Urothelium cell line (cell line): ENCODE measurements at regions not wholly inside any gene's neighbourhood (a gene's known extent, or its start where the extent isn't known, plus 50 kb on each side); places are given as distances from the start of the nearest gene placed in this dataset.

Source experiments
- DNase-seq: peaks from one replicate; pipeline ENCODE4 v3.0.0; 2011; ENCODE audit warnings: low spot score, mixed read lengths
- FAIRE-seq: peaks from 2 replicates; lab custom pipeline; 2011; peaks lifted over from hg19 to GRCh38; lab: Jason Lieb, UNC

DNA sequence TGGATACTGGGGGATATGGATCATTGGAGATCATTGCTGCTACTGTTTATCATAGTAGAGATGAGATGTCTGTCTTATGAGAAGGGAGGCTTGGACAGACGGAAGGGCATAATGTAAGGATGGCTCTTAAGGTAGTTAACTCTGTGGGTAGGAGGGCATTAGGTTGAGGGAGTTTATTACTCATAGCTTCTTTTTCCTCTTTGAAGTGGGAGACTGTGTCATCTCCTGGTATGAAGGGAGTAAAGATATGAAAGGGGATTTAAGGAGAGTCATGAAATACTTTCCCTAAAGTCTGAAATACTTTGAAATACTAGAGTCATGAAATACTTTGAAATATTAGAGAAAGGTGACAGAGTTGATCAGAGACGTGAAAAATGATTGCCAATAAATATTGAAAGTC, 255.5 kb upstream of the PITX2 start:
- DNase-seq (peak; percentile 48), FAIRE-seq (no peak)

DNA sequence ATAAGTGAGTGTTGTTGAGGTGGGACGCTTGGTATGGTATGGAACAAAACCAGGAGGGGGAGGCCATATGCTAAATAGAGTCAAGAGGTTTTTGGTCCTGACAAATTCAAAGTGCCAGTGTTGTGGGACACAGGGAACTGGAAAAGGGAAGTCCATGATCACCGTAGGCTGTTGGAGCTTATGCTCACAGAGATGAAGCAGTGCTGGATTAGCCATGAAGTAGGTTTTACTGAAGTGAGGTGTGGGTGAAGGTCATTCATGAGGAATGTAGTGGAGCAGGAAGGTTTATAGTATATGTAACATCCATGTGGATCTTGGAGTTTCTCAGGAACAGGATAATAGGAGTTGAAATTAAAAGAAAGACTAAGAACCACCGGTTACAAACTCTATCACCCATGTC, 256.1 kb upstream of the PITX2 start:
- no peak for FAIRE-seq

DNA sequence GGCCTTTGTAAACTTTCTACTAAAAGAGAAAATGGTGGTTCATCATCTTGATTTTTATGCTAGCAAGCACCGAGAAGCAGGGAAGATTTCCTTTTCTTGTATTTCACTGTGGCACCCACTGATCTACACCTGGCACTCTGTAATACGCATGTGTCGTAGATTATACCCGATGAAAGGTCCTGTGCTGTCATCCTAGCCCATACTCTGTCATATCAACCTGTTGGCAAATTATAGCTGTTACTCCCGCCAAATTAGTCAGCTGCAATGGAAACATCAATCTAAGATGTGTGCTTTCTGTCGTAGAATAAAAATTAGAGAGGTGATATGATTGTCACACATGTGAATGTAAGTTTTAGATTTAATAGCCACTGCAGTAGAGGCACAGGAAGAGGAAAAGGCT, 263.4 kb upstream of the PITX2 start:
- DNase-seq (no peak), FAIRE-seq (no peak)

More for the DNA sequence above, 256.1 kb upstream of the PITX2 start:
- no peak for DNase-seq

DNA sequence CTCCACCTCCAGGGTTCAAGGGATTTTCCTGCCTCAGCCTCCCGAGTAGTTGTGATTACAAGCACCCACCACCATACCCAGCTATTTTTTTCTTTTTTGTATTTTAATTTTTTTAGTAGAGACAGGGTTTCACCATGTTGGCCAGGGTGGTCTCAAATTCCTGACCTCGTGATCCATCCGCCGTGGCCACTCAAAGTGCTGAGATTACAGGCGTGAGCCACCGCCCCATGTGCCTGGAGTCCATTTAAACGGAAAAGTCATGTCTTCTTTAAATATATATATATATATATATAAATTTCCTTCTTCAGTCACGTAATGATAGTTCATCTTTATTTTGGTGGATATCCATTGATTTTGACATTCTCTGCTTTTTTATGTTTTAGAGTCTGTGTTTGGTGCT, 264.0 kb upstream of the PITX2 start:
- DNase-seq, result no peak
- no peak for FAIRE-seq

DNA sequence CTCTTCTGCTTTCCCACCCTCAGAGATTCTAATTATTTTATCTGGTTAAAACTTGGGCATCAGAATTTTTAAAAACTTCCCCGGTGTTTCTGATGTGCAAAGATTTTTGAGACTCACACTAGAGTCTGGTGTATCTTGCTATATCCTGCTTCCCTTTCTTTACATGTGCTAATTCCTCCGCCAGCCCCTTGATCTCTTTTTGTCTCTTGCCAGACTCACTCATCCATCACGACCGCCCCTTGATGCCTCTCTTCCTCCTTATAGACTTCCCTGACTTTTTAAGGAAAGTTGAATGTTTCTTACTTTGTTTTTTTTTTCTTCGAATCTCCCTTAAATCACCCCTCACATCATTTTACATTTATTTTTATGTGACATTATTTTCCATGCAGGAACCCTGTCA, 274.9 kb upstream of the PITX2 start:
- DNase-seq (no peak), FAIRE-seq (no peak)

DNA sequence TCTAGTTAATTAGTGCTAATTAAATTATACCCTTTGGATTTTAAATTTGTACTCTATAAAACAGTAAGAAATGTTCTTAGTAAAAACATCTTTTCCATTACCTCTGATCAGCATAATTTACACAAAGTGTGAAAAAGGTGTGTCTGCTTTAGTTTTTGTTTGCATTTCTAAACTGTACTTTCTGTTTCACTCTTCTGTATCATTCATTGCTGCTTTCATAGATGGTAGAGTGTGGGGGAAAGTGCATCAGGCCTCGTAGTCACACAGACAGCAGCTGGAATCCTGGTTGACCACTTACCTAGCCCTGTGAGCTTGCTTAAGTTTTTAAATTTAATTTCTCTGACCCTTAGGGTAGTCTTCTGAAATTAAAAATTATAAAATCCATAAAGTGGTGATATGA, 275.4 kb upstream of the PITX2 start:
- FAIRE-seq, result no peak

DNA sequence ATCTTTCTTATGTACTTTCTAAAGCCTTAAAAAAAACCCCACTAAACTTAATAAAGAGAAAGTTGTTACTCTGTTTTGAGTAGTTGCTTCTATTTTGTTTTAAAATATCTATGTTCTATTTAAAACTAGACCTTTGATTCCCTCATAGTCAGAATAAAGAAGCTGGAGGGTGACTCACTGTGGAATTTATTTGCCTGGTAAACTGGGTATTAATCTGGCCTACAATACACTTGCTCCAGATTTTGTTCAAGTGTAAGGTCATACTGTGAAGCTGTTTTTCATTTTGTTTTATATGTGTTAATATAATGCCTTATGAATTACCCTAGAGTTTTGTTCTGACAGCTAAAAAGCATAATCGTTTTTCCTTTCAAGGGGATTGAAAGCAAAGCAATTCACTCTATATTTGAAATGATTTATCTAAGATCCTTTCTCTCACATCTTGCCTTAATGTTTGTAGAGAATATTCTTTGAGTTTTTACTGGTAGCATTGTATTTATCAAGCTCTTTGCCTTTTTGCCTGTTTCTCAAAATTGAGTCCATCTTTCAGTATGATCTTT, 277.4 kb upstream of the PITX2 start:
- FAIRE-seq, result no peak
- DNase-seq, result peak; percentile 11

More for the DNA sequence above, 275.4 kb upstream of the PITX2 start:
- DNase-seq, result no peak

DNA sequence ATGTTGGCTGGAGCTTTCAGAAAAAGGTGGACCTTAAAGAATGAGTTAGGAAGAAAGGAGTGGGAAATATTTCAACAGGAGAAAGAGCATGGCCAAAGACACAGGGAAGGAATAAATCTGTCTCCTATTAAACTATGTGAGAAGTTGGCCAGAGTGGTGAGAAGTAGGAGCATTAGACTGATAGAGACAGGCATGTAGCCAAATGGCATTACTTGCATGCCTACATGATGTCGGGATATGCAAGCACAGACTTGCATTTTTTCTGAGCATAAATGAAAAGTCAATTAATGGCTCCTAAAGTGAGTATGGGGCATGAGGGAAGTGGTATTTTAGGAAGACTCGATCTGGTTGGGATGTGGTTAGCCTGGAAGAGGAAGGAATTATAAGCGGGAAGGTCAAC, 279.6 kb upstream of the PITX2 start:
- peak; percentile 12 for DNase-seq
- FAIRE-seq, result no peak

DNA sequence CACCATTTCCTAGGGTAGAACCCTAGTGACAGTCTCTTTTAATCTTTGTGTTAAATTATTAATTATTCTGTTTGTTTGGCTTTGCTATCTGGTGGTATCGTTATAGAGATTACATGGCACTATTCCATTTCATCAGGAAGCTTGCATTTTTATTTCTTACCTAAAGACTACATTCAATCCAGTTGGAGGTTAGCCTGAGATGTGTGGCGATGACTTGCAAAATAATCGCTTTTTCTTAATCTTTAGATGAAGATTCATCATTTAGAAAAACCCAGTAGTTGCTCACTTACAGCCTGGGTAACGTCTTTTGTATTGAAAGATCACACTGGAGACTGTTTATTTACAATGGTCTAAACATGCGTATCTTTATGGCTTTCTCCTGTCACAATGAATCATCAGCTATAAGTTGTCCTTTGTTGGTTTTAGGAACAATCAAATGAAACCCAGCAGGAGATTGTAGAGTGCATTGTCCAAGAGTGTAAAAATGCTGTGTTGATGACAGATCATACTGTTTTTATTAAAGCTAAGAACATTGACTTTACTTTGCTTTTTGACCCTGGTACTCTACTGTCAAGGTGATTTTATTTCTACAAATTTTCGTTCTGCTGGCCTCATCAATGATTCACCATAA, 281.7 kb upstream of the PITX2 start:
- FAIRE-seq (no peak), DNase-seq (no peak)

DNA sequence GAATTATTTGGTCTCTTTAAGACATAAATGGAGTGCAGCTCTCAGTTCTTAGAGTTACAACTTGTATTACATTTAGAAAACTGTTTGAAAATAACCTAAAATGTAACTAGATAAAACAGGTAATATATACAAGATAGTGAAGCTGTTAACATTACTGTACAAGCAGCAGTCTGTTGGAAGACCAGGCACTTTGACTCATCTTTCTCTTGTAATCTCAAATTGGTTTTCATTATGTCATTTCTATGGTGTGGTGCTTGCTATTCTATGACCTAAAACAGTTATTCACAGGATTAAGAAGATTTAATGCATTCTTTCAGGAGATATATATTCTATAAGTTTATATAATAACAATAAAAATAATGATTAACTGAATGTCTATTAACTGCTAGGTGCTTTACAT, 282.5 kb upstream of the PITX2 start:
- no peak for DNase-seq
- no peak for FAIRE-seq

DNA sequence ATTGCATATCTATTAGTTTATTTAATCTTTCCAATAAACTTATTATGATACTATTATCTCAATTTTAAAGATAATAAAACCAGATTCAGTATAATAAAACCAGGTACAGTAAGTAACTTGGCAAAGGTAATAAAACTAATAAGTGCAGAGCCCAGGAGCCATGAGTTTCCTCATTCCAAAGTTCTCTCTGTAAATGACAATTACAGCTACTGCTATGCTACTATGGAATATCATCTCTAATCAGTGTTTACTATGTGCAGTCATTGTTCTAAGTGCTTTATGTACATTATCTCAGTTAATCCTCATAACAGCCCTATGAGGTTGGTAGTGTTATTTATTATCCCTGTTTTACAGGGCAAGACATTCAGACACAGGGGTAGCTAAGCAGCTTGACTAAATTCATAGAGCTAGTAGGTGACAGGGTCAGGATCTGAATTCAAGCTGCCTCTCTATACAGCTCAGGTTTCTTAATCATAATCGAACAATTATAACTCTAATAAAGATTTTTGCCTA, 285.0 kb upstream of the PITX2 start:
- no peak for FAIRE-seq

DNA sequence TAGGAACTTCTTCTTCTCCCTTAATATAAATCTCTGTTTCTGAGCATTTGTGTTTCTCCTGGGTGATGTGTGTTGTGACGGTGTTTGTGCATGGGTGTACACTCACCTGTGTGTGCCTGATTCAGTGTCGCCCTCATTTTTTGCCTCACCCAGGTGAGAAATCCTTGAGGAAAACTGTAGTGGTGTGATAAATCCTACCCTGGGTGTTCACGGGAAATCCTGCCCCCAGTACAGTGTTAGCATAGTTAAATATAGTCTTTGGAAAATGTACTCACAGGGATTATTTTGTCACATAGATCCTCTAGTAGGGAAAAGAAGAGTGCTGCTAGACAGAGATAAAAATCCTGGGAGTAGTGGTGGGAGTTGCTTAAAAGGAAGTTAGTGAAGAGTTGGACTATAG, 291.9 kb upstream of the PITX2 start:
- DNase-seq, result no peak
- FAIRE-seq, result no peak

More for the DNA sequence above, 285.0 kb upstream of the PITX2 start:
- DNase-seq, result no peak

DNA sequence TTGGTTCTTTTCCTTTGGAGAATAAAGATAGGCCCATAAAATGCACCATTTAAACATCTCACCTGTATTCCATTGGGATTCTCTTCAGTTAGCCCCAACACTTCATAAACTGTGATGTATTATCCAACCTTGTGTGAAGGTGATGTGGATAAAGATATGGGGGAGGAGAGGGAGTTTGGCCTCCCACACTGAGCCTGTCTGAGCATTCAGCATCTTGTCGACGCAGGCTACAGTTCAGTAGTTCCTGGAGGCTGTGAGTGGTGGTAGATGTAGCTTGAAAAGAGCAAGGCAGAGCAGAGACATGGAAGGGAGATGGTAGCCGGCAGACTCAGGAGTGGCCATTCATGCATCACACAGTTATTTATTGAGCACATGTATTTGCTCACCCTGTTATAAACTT, 292.4 kb upstream of the PITX2 start:
- FAIRE-seq (no peak), DNase-seq (no peak)

DNA sequence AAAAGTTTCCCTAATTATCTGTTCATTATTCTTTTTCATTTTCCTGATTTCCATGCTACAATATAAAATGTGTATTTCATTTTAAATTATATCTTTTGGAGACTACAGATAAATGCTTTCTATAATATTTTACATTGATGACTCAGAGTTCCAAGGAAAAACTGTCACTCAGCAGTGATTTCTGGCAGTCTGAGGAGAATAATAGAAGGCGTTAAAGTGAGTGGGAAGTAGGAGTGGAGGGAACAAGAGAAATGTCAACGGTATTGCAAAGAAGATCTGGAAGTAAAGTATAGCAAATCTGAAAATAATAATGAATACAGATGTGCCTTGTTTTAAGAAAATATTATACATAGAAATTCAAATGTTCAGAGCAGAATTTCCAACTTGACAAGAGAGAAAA, 293.6 kb upstream of the PITX2 start:
- no peak for FAIRE-seq

DNA sequence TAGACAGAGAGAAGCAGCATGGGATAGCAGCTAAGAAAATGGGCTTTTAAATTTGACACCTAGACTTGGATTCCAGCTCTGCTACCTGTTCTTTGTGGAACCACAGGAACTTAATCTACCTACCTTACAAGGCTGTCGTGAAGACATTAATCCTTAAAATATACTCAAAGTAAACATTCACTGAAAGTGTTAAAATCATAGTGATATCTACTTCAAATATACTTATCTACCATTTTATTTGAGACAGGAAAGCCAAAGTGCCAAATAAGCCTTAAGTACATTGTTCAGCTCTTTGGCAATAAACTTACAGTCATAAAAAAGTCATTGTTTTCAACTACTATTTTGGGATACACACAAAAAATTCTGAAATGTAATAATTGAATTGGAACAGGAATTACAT, 295.0 kb upstream of the PITX2 start:
- no peak for DNase-seq
- no peak for FAIRE-seq

More for the DNA sequence above, 293.6 kb upstream of the PITX2 start:
- no peak for DNase-seq

DNA sequence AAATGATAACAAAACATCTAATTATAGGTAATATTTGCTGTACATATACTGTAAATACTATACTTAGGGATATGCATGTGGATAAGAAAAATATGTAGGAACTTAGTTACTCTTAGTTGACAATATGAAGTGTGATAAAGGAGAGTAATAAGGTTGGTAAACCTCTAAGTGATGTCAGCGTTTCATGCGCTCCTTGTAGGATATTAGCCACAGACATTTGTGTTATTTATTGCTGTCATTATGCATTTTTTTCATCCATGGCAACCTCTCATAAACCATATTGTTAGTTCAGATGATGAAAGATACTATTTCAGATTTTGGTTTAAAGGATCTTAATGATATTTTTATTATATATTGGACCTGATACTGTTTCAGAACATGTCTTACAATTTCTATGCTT, 298.1 kb upstream of the PITX2 start:
- no peak for FAIRE-seq
- no peak for DNase-seq

DNA sequence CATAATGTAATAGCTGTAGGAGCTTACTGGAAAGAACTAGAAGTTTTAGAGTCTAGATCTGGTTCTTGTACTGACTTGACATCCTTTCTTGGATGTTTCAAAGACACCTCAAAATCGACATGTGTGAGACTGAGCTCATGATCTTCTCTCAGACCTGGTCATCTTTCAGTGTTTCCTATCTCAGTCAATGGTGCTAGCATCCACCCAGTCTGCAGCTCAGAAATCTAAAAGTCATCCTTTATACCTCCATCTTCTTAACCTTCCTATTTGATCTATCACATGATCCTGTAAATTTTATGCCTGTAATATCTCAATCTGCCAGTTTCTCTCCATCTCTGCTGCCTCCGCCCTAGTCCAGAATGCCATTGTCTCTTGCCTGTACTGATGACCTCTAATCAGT, 301.9 kb upstream of the PITX2 start:
- no peak for DNase-seq
- no peak for FAIRE-seq

DNA sequence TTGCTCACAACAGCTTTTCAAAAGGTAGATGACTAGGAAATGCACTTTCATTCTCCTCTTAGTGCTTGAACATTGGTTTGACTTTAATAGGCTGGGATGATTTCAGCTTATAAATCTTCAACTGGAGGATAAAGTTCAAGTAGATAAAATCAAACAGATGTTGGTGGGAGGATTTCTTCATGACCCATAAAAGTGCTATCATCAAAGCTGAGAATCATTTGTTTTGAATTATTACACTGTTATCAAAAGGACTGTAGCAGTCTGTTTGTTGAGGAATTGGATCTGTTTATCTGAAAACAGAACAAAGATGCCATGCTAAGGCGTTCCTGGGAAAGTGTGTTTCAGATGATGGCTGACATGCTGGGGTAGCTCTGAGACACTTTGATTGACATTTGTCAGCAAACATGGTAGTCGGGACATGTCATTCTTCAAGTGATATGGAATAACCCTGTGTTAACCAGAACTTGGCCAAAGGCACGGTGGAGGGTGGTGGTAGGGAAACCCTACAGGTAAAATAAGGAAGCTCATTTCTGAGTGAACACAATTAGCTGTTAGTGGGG, 304.0 kb upstream of the PITX2 start:
- FAIRE-seq, result no peak
- no peak for DNase-seq

DNA sequence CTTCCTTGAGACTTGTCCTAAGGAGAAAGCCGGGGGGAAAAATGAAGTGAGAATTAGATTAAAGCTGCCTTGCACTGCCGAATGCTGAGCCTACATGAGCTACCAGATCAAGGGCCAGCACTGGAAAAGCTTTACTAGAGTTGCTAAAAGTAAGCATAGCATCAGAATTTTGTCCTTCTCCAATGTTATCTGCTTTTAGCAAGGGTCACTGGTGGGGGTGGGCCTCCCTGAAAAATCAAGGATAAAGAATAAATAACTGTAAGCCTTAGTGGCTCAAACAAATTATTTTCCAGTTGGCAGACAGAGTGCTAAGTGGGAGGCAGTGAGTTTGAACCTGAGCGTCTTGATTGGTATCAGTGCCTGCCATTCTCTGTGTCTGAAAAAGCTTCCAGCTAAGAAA, 310.5 kb upstream of the PITX2 start:
- DNase-seq, result no peak
- no peak for FAIRE-seq

DNA sequence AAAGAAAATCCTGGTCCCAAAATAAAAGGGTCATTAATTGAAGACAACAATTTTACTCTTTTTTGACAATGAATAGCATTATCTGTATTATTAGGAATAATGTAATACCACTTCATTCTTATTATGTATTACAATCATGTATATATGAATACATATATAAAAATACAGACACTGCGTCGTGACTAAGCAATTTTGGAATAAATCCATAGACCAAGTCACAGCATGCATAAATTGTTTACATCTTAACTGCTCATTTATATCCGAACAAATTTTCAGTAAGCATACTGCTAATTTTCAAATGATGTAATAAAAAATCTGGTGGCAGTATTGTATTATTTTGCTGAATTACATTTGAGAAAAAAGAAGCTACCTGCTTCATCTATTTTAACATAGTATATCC, 321.6 kb upstream of the PITX2 start:
- FAIRE-seq (no peak), DNase-seq (no peak)

DNA sequence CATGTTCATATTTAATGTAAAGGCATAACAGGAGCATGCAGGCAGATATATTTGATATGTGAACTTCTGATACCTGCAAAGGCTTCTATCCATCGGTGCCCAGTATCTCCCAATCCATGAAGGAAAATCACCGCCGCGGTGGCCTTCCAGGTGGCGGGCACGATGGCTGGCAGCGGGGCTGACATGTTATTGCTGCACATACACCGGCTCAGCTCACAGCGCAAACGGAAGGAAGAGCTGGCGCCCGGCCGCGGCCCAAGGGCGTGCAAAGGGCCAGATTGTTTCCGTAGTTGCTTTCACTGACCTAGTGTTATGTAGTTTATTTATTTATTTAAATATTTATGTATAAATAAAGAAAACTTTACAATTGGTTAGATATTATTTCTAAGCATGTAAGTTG, 322.7 kb upstream of the PITX2 start:
- DNase-seq (no peak), FAIRE-seq (no peak)

DNA sequence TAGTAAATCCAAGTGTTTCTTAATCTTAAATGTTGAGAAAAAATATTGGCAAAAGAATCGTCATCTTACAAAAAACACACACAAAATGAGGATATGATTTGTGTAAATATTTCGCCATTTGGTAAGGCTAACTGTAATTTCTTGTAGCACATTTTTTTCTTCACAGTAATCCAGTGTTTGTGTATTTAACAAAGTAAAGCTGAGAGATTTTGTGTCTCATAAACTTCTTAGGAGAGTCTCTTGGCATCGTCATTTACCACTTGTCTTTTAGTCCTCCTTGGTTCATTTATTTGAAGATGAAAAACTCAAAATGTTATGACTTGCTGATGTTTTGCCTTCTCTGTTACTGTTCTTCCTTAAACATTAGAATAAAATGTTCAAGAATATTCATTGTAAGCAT, 326.7 kb upstream of the PITX2 start:
- DNase-seq (no peak), FAIRE-seq (no peak)

DNA sequence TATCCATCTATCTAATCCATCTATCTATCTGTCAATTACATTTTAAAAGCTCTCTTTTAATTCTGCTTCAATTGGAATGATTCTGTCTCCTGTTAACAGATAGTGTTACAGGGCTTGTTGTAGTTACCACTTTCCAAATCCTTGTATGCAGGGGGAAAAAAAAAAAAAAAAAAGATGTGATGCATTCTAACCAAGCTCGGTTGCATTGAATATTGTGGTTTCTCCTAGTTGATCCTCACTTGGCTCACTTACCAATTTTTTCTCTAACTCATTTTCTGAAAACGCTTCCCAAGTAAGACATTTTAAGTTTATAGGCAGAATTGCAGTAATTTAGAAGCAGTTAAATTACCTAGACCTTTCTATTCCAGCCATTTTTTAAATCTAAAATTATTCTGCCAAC, 327.9 kb upstream of the PITX2 start:
- no peak for DNase-seq
- no peak for FAIRE-seq
